ENCODE measurements at regions not wholly inside any gene's neighbourhood (a gene's known extent, or its start where the extent isn't known, plus 50 kb on each side); places are given as distances from the start of the nearest gene placed in this dataset.
A peak's percentile ranks its signal among the peaks of the same experiment; 100 is the strongest.

- Mint-ChIP-seq H3K9me3 (no peaks in the 10 kb centered on the region), H3K4me1 (peaks cover 0 to 7% (median 2%) of the 10 kb centered on the region in 3 donors), H3K4me3 (no peak overlapping the region), H3K27me3 (peaks cover 7% of the 10 kb centered on the region), H3K27ac (no peak overlapping the region), H3K36me3 (no peaks in the 10 kb centered on the region)
These were observed 408.4 kb upstream of the JARID2 start for GRCh38 chr6:14837435-14837834.

- H3K4me3 Mint-ChIP-seq, result no peak overlapping the region
- H3K27me3 Mint-ChIP-seq, result peaks cover 9% of the 10 kb centered on the region
- H3K4me1 Mint-ChIP-seq, result peaks cover 0 to 7% (median 2%) of the 10 kb centered on the region in 3 donors
- no peaks in the 10 kb centered on the region for H3K36me3 Mint-ChIP-seq
- no peak overlapping the region for H3K27ac Mint-ChIP-seq
- H3K9me3 Mint-ChIP-seq, result no peaks in the 10 kb centered on the region
These were observed 407.7 kb upstream of the JARID2 start for GRCh38 chr6:14838133-14838583.

GRCh38 chr6:14841901-14842421, 403.9 kb upstream of the JARID2 start:
- Mint-ChIP-seq H3K36me3 (no peaks in the 10 kb centered on the region), H3K27me3 (peaks cover 11% of the 10 kb centered on the region), H3K4me1 (peaks cover 0 to 5% (median 0%) of the 10 kb centered on the region in 3 donors), H3K9me3 (no peaks in the 10 kb centered on the region), H3K4me3 (no peak overlapping the region), H3K27ac (no peak overlapping the region)

GRCh38 chr6:14844411-14844810, 401.5 kb upstream of the JARID2 start:
- no peak overlapping the region for H3K4me3 Mint-ChIP-seq
- H3K36me3 Mint-ChIP-seq, result no peaks in the 10 kb centered on the region
- H3K9me3 Mint-ChIP-seq, result no peaks in the 10 kb centered on the region
- H3K4me1 Mint-ChIP-seq, result peaks cover 0 to 3% (median 0%) of the 10 kb centered on the region in 3 donors
- peaks cover 11% of the 10 kb centered on the region for H3K27me3 Mint-ChIP-seq
- no peak overlapping the region for H3K27ac Mint-ChIP-seq

GRCh38 chr6:14848019-14848418, 397.9 kb upstream of the JARID2 start:
- Mint-ChIP-seq H3K4me1 (peaks cover 0 to 3% (median 0%) of the 10 kb centered on the region in 3 donors), H3K36me3 (no peaks in the 10 kb centered on the region), H3K27me3 (peaks cover 3% of the 10 kb centered on the region), H3K4me3 (no peak overlapping the region), H3K27ac (no peak overlapping the region), H3K9me3 (no peaks in the 10 kb centered on the region)

- Mint-ChIP-seq H3K27me3 (no peaks in the 10 kb centered on the region), H3K4me3 (no peak overlapping the region), H3K4me1 (peaks cover 0 to 3% (median 0%) of the 10 kb centered on the region in 3 donors), H3K36me3 (no peaks in the 10 kb centered on the region), H3K9me3 (no peaks in the 10 kb centered on the region), H3K27ac (no peak overlapping the region)
These were observed 396.7 kb upstream of the JARID2 start for GRCh38 chr6:14849185-14849584.

GRCh38 chr6:14851281-14851680, 394.6 kb upstream of the JARID2 start:
- Mint-ChIP-seq H3K27ac (no peak overlapping the region), H3K4me3 (no peak overlapping the region)

GRCh38 chr6:14852375-14852774, 393.5 kb upstream of the JARID2 start:
- Mint-ChIP-seq H3K4me1 (peaks cover 2 to 7% (median 3%) of the 10 kb centered on the region in 3 donors), H3K27me3 (no peaks in the 10 kb centered on the region), H3K27ac (peak overlapping the region in 1 of 3 donors; percentile 64), H3K9me3 (peaks cover 0 to under 1% (median 0%) of the 10 kb centered on the region in 3 donors), H3K36me3 (peaks cover 2% of the 10 kb centered on the region), H3K4me3 (no peak overlapping the region)

More at GRCh38 chr6:14851281-14851680, 394.6 kb upstream of the JARID2 start:
- no peaks in the 10 kb centered on the region for H3K36me3 Mint-ChIP-seq
- H3K27me3 Mint-ChIP-seq, result no peaks in the 10 kb centered on the region
- no peaks in the 10 kb centered on the region for H3K9me3 Mint-ChIP-seq
- no peaks in the 10 kb centered on the region for H3K4me1 Mint-ChIP-seq

- Mint-ChIP-seq H3K4me1 (peaks cover 10 to 13% (median 11%) of the 10 kb centered on the region in 3 donors), H3K27me3 (no peaks in the 10 kb centered on the region), H3K9me3 (peaks cover 0 to 1% (median 0%) of the 10 kb centered on the region in 3 donors), H3K27ac (no peak overlapping the region), H3K36me3 (peaks cover 3% of the 10 kb centered on the region), H3K4me3 (no peak overlapping the region)
These were observed 389.7 kb upstream of the JARID2 start for GRCh38 chr6:14856177-14856576.

GRCh38 chr6:14857001-14857400, 388.9 kb upstream of the JARID2 start:
- Mint-ChIP-seq H3K27me3 (no peaks in the 10 kb centered on the region), H3K36me3 (peaks cover 3% of the 10 kb centered on the region), H3K4me3 (peak overlapping the region; percentile 14 to 92 (median 81)), H3K9me3 (peaks cover 0 to 1% (median 0%) of the 10 kb centered on the region in 3 donors), H3K4me1 (peaks cover 10 to 16% (median 11%) of the 10 kb centered on the region in 3 donors), H3K27ac (peak overlapping the region; percentile 43 to 92 (median 92))

- peaks cover 0 to 1% (median 0%) of the 10 kb centered on the region in 3 donors for H3K9me3 Mint-ChIP-seq
- H3K4me1 Mint-ChIP-seq, result peaks cover 10 to 16% (median 11%) of the 10 kb centered on the region in 3 donors
These were observed 388.4 kb upstream of the JARID2 start for GRCh38 chr6:14857501-14857900.

GRCh38 chr6:14858808-14859207, 387.1 kb upstream of the JARID2 start:
- H3K9me3 Mint-ChIP-seq, result peaks cover 0 to 1% (median 0%) of the 10 kb centered on the region in 3 donors
- peaks cover 11 to 16% (median 12%) of the 10 kb centered on the region in 3 donors for H3K4me1 Mint-ChIP-seq
- H3K4me3 Mint-ChIP-seq, result no peak overlapping the region
- H3K27me3 Mint-ChIP-seq, result no peaks in the 10 kb centered on the region
- peaks cover 3% of the 10 kb centered on the region for H3K36me3 Mint-ChIP-seq
- peak overlapping the region in 1 of 3 donors; percentile 32 for H3K27ac Mint-ChIP-seq

More at GRCh38 chr6:14857501-14857900, 388.4 kb upstream of the JARID2 start:
- Mint-ChIP-seq H3K4me3 (peak overlapping the region; percentile 14 to 92 (median 81)), H3K36me3 (peaks cover 3% of the 10 kb centered on the region), H3K27ac (peak overlapping the region; percentile 43 to 92 (median 92)), H3K27me3 (no peaks in the 10 kb centered on the region)

GRCh38 chr6:14860774-14861173, 385.1 kb upstream of the JARID2 start:
- peaks cover 14 to 19% (median 17%) of the 10 kb centered on the region in 3 donors for H3K4me1 Mint-ChIP-seq
- peaks cover 0 to 1% (median 0%) of the 10 kb centered on the region in 3 donors for H3K9me3 Mint-ChIP-seq
- H3K27ac Mint-ChIP-seq, result no peak overlapping the region
- no peak overlapping the region for H3K4me3 Mint-ChIP-seq
- H3K27me3 Mint-ChIP-seq, result peaks cover 2% of the 10 kb centered on the region
- peaks cover 5% of the 10 kb centered on the region for H3K36me3 Mint-ChIP-seq

- H3K27me3 Mint-ChIP-seq, result peaks cover 2% of the 10 kb centered on the region
- H3K4me1 Mint-ChIP-seq, result peaks cover 17 to 22% (median 20%) of the 10 kb centered on the region in 3 donors
- no peak overlapping the region for H3K27ac Mint-ChIP-seq
- peaks cover 0 to 1% (median 0%) of the 10 kb centered on the region in 3 donors for H3K9me3 Mint-ChIP-seq
- no peak overlapping the region for H3K4me3 Mint-ChIP-seq
- peaks cover 6% of the 10 kb centered on the region for H3K36me3 Mint-ChIP-seq
These were observed 384.4 kb upstream of the JARID2 start for GRCh38 chr6:14861491-14861943.

GRCh38 chr6:14862845-14863244, 383.0 kb upstream of the JARID2 start:
- Mint-ChIP-seq H3K27me3 (peaks cover 2% of the 10 kb centered on the region), H3K36me3 (peaks cover 3% of the 10 kb centered on the region), H3K27ac (no peak overlapping the region), H3K4me1 (peaks cover 9 to 14% (median 11%) of the 10 kb centered on the region in 3 donors), H3K4me3 (no peak overlapping the region), H3K9me3 (no peaks in the 10 kb centered on the region)

All from IgD-negative memory B cell (primary cell).